ENCODE measurements at regions not wholly inside any gene's neighbourhood (a gene's known extent, or its start where the extent isn't known, plus 50 kb on each side); places are given as distances from the start of the nearest gene placed in this dataset.

GRCh38 chr10:28214219-28214618, 88.6 kb downstream of the MPP7 start:
- H3K4me1 ChIP-seq (ENCODE audit: control insufficient read depth in 2 of 3, insufficient read depth in 2 of 3, low read depth in 1 of 3, low read length in 3 of 3), result no peaks in the 10 kb centered on the region
- H3K9me3 ChIP-seq (ENCODE audit: control insufficient read depth in 2 of 3, insufficient read depth in 1 of 3, low read length in 3 of 3), result no peaks in the 10 kb centered on the region
- DNase-seq (no peak), FAIRE-seq (no peak)
- no peak overlapping the region for H3K27ac ChIP-seq (ENCODE audit: low read depth in 2 of 2, low read length in 2 of 2)
- H3K4me3 ChIP-seq (ENCODE audit: low read length in 3 of 3), result no peak overlapping the region
- intact Hi-C loops (cut with DNase I), result no loop called here
- no peaks in the 10 kb centered on the region for H3K36me3 ChIP-seq (ENCODE audit: control insufficient read depth in 2 of 3, insufficient read depth in 3 of 3, low read length in 3 of 3)
- H3K27me3 ChIP-seq (ENCODE audit: control insufficient read depth, insufficient read depth, low read length), result no peaks in the 10 kb centered on the region
- H3K9ac ChIP-seq (ENCODE audit: low read length in 3 of 3), result no peak overlapping the region
- no peak for TF ChIP-seq CTCF (IDR thresholded peaks at IDR 0.05; ENCODE audit: borderline replicate concordance, extremely low read depth, insufficient read depth)

GRCh38 chr10:28211759-28212158, 91.1 kb downstream of the MPP7 start:
- Histone ChIP-seq H3K27me3 (ENCODE audit: control insufficient read depth, insufficient read depth, low read length) (no peaks in the 10 kb centered on the region), H3K4me1 (ENCODE audit: control insufficient read depth in 2 of 3, insufficient read depth in 2 of 3, low read depth in 1 of 3, low read length in 3 of 3) (no peaks in the 10 kb centered on the region), H3K9ac (ENCODE audit: low read length in 3 of 3) (no peak overlapping the region), H3K4me3 (ENCODE audit: low read length in 3 of 3) (no peak overlapping the region), H3K9me3 (ENCODE audit: control insufficient read depth in 2 of 3, insufficient read depth in 1 of 3, low read length in 3 of 3) (no peaks in the 10 kb centered on the region), H3K36me3 (ENCODE audit: control insufficient read depth in 2 of 3, insufficient read depth in 3 of 3, low read length in 3 of 3) (no peaks in the 10 kb centered on the region), H3K27ac (ENCODE audit: low read depth in 2 of 2, low read length in 2 of 2) (no peak overlapping the region)
- no peak for FAIRE-seq
- intact Hi-C loops (cut with DNase I), result no loop called here
- no peak for TF ChIP-seq CTCF (IDR thresholded peaks at IDR 0.05; ENCODE audit: borderline replicate concordance, extremely low read depth, insufficient read depth)
- no peak for DNase-seq

- no peak for FAIRE-seq
- no peak overlapping the region for H3K4me3 ChIP-seq (ENCODE audit: low read length in 3 of 3)
- no peaks in the 10 kb centered on the region for H3K4me1 ChIP-seq (ENCODE audit: control insufficient read depth in 2 of 3, insufficient read depth in 2 of 3, low read depth in 1 of 3, low read length in 3 of 3)
- H3K27ac ChIP-seq (ENCODE audit: low read depth in 2 of 2, low read length in 2 of 2), result no peak overlapping the region
- H3K36me3 ChIP-seq (ENCODE audit: control insufficient read depth in 2 of 3, insufficient read depth in 3 of 3, low read length in 3 of 3), result no peaks in the 10 kb centered on the region
- H3K9me3 ChIP-seq (ENCODE audit: control insufficient read depth in 2 of 3, insufficient read depth in 1 of 3, low read length in 3 of 3), result no peaks in the 10 kb centered on the region
- H3K9ac ChIP-seq (ENCODE audit: low read length in 3 of 3), result no peak overlapping the region
- TF ChIP-seq CTCF (IDR thresholded peaks at IDR 0.05; ENCODE audit: borderline replicate concordance, extremely low read depth, insufficient read depth), result no peak
- intact Hi-C loops (cut with DNase I), result no loop called here
- no peak for DNase-seq
- no peaks in the 10 kb centered on the region for H3K27me3 ChIP-seq (ENCODE audit: control insufficient read depth, insufficient read depth, low read length)
Measured at GRCh38 chr10:28207799-28208198, 95.1 kb downstream of the MPP7 start.

GRCh38 chr10:28202941-28203352, 99.9 kb downstream of the MPP7 start:
- intact Hi-C loops (cut with DNase I), result no loop called here
- FAIRE-seq, result no peak
- Histone ChIP-seq H3K27ac (ENCODE audit: low read depth in 2 of 2, low read length in 2 of 2) (no peak overlapping the region), H3K27me3 (ENCODE audit: control insufficient read depth, insufficient read depth, low read length) (no peaks in the 10 kb centered on the region), H3K9ac (ENCODE audit: low read length in 3 of 3) (no peak overlapping the region), H3K9me3 (ENCODE audit: control insufficient read depth in 2 of 3, insufficient read depth in 1 of 3, low read length in 3 of 3) (no peaks in the 10 kb centered on the region), H3K4me1 (ENCODE audit: control insufficient read depth in 2 of 3, insufficient read depth in 2 of 3, low read depth in 1 of 3, low read length in 3 of 3) (no peaks in the 10 kb centered on the region), H3K4me3 (ENCODE audit: low read length in 3 of 3) (no peak overlapping the region), H3K36me3 (ENCODE audit: control insufficient read depth in 2 of 3, insufficient read depth in 3 of 3, low read length in 3 of 3) (no peaks in the 10 kb centered on the region)
- DNase-seq, result peak in 2 of 5 donors; percentile 36 to 61
- TF ChIP-seq CTCF (IDR thresholded peaks at IDR 0.05; ENCODE audit: borderline replicate concordance, extremely low read depth, insufficient read depth), result no peak
